OCI-LY1 (cell line): ENCODE measurements at regions not wholly inside any gene's neighbourhood (a gene's known extent, or its start where the extent isn't known, plus 50 kb on each side); places are given as distances from the start of the nearest gene placed in this dataset.

Experiments used
- H2AFZ ChIP-seq: fragments of 200-600 bp; sonication (generic), shearing (Covaris generic); 2 replicates; pipeline ENCODE4 v1.6.0; 2014; ENCODE audit warnings: antibody characterized with exemption, mild to moderate bottlenecking, low read length
- H3F3A ChIP-seq: fragments of 200-600 bp; sonication (generic), shearing (Covaris generic); 2 replicates; pipeline ENCODE4 v1.6.0; 2014; ENCODE audit warnings: mild to moderate bottlenecking, antibody characterized with exemption, low read length, moderate library complexity; ENCODE audit not compliant: insufficient read depth
- H3K27ac ChIP-seq: fragments of 200-600 bp; sonication (generic); 2 replicates; pipeline ENCODE4 v1.5.1; 2014; ENCODE audit warnings: low read length, mixed run types, mild to moderate bottlenecking, low read depth; ENCODE audit not compliant: poor library complexity, severe bottlenecking
- H3K27me3 ChIP-seq: fragments of 200-600 bp; sonication (generic); 2 replicates; pipeline ENCODE4 v1.6.0; 2014; ENCODE audit warnings: antibody characterized with exemption, mild to moderate bottlenecking, low read length, moderate library complexity; ENCODE audit not compliant: insufficient read depth
- H3K36me3 ChIP-seq: fragments of 200-600 bp; sonication (generic); 2 replicates; pipeline ENCODE4 v1.6.1; 2014; ENCODE audit warnings: mild to moderate bottlenecking, antibody characterized with exemption, low read length, moderate library complexity, mixed read lengths; ENCODE audit not compliant: insufficient read depth
- H3K4me1 ChIP-seq: fragments of 200-600 bp; sonication (generic); 2 replicates; pipeline ENCODE4 v1.5.1; 2014; ENCODE audit warnings: mild to moderate bottlenecking, low read length, moderate library complexity; ENCODE audit not compliant: insufficient read depth, severe bottlenecking
- H3K4me2 ChIP-seq: fragments of 200-600 bp; sonication (generic), shearing (Covaris generic); 2 replicates; pipeline ENCODE4 v1.6.1; 2014; ENCODE audit warnings: low read length
- H3K4me3 ChIP-seq: fragments of 200-600 bp; sonication (generic); 2 replicates; pipeline ENCODE4 v1.5.1; 2014; ENCODE audit warnings: low read length, low read depth, mild to moderate bottlenecking, mixed read lengths; ENCODE audit not compliant: poor library complexity, severe bottlenecking
- H3K79me2 ChIP-seq: fragments of 200-600 bp; shearing (Covaris generic); 2 replicates; pipeline ENCODE4 v1.6.1; 2016; ENCODE audit warnings: mixed run types, low read length, mixed read lengths; ENCODE audit not compliant: insufficient read depth
- H3K9ac ChIP-seq: fragments of 200-600 bp; sonication (generic), shearing (Covaris generic); 2 replicates; pipeline ENCODE4 v1.6.1; 2014; ENCODE audit warnings: mild to moderate bottlenecking, low read length, mixed read lengths
- H3K9me2 ChIP-seq: fragments of 200-600 bp; sonication (generic), shearing (Covaris generic); 2 replicates; pipeline ENCODE4 v1.6.1; 2014; ENCODE audit warnings: low read depth, mild to moderate bottlenecking, low read length, mixed read lengths
- H3K9me3 ChIP-seq: fragments of 200-600 bp; shearing (Covaris generic); 2 replicates; pipeline ENCODE4 v1.6.1; 2014; ENCODE audit warnings: low read length, mixed read lengths
- H4K20me1 ChIP-seq: fragments of 200-600 bp; sonication (generic), shearing (Covaris generic); 2 replicates; pipeline ENCODE4 v1.6.0; 2016; ENCODE audit warnings: mild to moderate bottlenecking, low read length; ENCODE audit not compliant: insufficient read depth
- CTCF ChIP-seq: fragments of 200-600 bp; sonication (generic), shearing (Covaris generic); IDR thresholded peaks from 2 replicates; pipeline ENCODE4 v1.5.1; 2017; ENCODE audit warnings: mild to moderate bottlenecking, antibody characterized with exemption, low read length, moderate library complexity, mixed read lengths
- EZH2 ChIP-seq: fragments of 200-600 bp; sonication (generic), shearing (Covaris generic); IDR thresholded peaks from 2 replicates; pipeline ENCODE4 v1.8.0; 2017; ENCODE audit warnings: borderline replicate concordance, mixed run types, mild to moderate bottlenecking, antibody characterized with exemption, low read length, moderate library complexity, mixed read lengths

GRCh38 chr1:36635284-36635683 is 152.6 kb upstream of the CSF3R start:
- no peak overlapping the region for H3K4me3 ChIP-seq
- H3K4me1 ChIP-seq, result no peaks in the 10 kb centered on the region
- TF ChIP-seq EZH2, result no peak
- no peak for TF ChIP-seq CTCF
- no peak overlapping the region for H3K4me2 ChIP-seq
- no peaks in the 10 kb centered on the region for H3K9me3 ChIP-seq
- H4K20me1 ChIP-seq, result no peaks in the 10 kb centered on the region
- H3K27ac ChIP-seq, result no peak overlapping the region
- peaks cover under 1% of the 10 kb centered on the region; the same call in 1 of the 2 replicates for H3K27me3 ChIP-seq
- H3K79me2 ChIP-seq, result no peaks in the 10 kb centered on the region
- H3K9ac ChIP-seq, result no peak overlapping the region
- H3K36me3 ChIP-seq, result no peaks in the 10 kb centered on the region
- H3F3A ChIP-seq, result no peaks in the 10 kb centered on the region
- no peak overlapping the region for H2AFZ ChIP-seq
- no peaks in the 10 kb centered on the region for H3K9me2 ChIP-seq

DNA sequence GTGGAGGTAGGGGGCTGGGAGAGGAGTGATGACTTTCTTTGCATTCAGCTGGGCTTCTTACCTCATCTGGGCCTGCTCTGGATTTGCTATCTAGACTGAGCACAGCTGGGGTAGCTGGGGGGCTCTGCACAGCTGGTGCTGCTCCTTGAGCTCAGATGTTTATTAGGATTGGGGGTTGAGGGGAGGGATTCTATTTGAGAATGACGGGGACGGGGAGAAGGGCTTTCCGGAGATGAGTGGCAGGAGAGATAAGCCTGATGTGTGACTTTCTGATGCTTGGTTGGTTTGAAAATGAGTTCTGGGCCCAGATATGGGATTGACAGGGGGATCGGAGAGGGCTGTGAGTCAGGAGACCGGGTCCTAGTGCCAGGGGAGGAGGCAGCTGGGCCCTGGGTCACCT is 146.1 kb upstream of the CSF3R start:
- TF ChIP-seq CTCF (no peak), EZH2 (no peak)
- no peak overlapping the region for H3K27ac ChIP-seq
- no peak overlapping the region for H3K9ac ChIP-seq
- no peaks in the 10 kb centered on the region for H3K9me2 ChIP-seq
- H3K9me3 ChIP-seq, result no peaks in the 10 kb centered on the region
- no peak overlapping the region for H3K4me2 ChIP-seq
- H2AFZ ChIP-seq, result no peak overlapping the region
- no peaks in the 10 kb centered on the region for H3K4me1 ChIP-seq
- H4K20me1 ChIP-seq, result no peaks in the 10 kb centered on the region
- no peaks in the 10 kb centered on the region for H3F3A ChIP-seq
- no peaks in the 10 kb centered on the region for H3K36me3 ChIP-seq
- H3K27me3 ChIP-seq, result no peaks in the 10 kb centered on the region; the same call in 1 of the 2 replicates
- H3K79me2 ChIP-seq, result no peaks in the 10 kb centered on the region
- no peak overlapping the region for H3K4me3 ChIP-seq

- Histone ChIP-seq H2AFZ (no peak overlapping the region), H3K36me3 (no peaks in the 10 kb centered on the region), H3K27ac (no peak overlapping the region), H3K9ac (no peak overlapping the region), H3K9me2 (no peaks in the 10 kb centered on the region), H3K4me1 (no peaks in the 10 kb centered on the region), H4K20me1 (no peaks in the 10 kb centered on the region), H3K27me3 (peaks cover 3% of the 10 kb centered on the region; the same call in 1 of the 2 replicates), H3K4me2 (no peak overlapping the region), H3K4me3 (no peak overlapping the region), H3K79me2 (no peaks in the 10 kb centered on the region), H3F3A (no peaks in the 10 kb centered on the region), H3K9me3 (no peaks in the 10 kb centered on the region)
- TF ChIP-seq CTCF (no peak), EZH2 (no peak)
These were observed 143.7 kb upstream of the CSF3R start for GRCh38 chr1:36626435-36626834.
